NCI-H1930 (cell line): ENCODE measurements at regions not wholly inside any gene's neighbourhood (a gene's known extent, or its start where the extent isn't known, plus 50 kb on each side); places are given as distances from the start of the nearest gene placed in this dataset.

Source experiments
- DNase-seq, 2 experiments: peaks; one replicate each; lab custom pipeline; 2025; lab: John Stamatoyannopoulos, UW

- DNase-seq = no peak
Observed at GRCh38 chr20:9981829-9982228, 53.0 kb upstream of the ANKEF1 start.

- peak; percentile 52 to 54 for DNase-seq
Observed at GRCh38 chr20:9978397-9979004, 56.3 kb upstream of the ANKEF1 start.

GRCh38 chr20:9977629-9978028 lies 57.2 kb upstream of the ANKEF1 start:
- DNase-seq = no peak

DNA sequence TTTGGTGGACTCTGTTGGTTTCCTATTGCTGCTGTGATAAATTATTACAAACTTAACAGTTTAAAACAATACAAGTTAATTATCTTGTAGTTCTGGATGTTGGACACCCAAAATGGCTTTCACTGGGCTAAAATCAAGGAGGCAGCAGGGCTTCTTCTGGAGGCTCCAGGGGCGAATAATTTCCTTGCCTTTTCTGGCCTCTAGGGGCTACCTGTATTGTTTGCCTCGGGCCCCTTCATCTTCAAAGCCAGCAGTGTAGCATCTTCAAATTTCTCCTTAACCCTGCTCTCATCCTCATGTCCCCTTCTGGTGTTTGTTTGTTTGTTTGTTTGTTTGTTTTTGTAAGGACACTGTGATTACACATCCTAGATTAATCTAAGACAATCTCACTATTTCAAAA lies 60.5 kb upstream of the ANKEF1 start:
- DNase-seq = no peak

- no peak for DNase-seq
Observed at GRCh38 chr20:9971746-9972145, 63.0 kb upstream of the ANKEF1 start.

DNA sequence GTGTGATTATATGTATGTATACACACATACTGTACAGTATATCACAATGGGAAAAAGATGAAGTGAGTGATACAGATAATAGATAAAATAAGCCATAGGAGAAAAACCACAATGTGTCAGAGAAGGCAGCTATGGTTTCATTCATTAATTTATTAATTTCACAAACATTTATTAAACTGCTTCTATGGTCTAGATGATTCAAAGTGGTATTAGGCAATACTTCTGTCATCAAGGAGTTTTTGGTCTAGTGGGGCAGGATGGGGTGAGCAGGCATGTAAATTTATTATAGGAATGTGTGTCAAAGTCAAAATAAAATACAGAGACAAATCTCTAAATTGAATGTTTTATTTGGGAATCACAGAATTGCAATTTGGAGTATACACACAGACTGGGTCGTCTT lies 65.2 kb upstream of the ANKEF1 start:
- no peak for DNase-seq

GRCh38 chr20:9968015-9968414 lies 66.8 kb upstream of the ANKEF1 start:
- DNase-seq = no peak

GRCh38 chr20:9966966-9967365 lies 67.8 kb upstream of the ANKEF1 start:
- DNase-seq = no peak

DNA sequence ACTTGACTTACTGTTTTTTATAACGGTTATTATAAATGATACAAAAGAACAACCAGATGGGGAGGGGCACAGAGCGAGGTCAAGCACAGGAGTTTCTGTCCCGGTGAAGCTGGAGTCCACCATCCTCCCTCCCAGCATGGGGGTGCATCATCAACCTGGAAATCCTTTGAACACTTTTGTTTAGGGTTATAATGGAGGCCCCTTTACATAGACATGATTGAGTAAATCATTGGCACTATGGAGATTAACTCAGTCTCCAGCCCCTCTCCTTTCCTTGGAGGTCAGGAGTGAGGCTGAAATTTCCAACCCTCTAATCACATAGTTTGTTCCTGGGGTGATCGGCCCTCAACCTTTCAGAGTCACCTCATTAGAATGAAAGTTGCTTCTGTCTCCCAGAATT lies 71.8 kb upstream of the ANKEF1 start:
- DNase-seq = no peak

DNA sequence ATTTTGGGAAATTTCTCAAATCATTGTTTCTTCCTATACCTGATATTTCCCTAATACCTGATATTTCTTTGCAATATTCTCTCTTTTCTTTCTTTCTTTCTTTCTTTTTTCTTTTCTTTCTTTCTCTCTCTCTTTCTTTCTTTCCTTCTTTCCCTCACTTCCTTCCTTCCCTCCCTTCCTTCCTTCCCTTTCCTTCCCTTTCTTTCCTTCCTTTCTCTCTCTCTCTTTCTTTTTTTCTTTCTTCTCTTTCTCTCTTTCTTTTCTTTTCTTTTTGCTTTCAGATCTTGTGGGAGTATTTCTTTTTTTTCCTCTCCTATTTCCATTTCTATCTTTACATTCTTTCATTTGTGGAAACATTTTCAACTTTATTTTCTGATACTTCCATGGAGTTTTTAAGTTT lies 76.1 kb upstream of the ANKEF1 start:
- DNase-seq = no peak

DNA sequence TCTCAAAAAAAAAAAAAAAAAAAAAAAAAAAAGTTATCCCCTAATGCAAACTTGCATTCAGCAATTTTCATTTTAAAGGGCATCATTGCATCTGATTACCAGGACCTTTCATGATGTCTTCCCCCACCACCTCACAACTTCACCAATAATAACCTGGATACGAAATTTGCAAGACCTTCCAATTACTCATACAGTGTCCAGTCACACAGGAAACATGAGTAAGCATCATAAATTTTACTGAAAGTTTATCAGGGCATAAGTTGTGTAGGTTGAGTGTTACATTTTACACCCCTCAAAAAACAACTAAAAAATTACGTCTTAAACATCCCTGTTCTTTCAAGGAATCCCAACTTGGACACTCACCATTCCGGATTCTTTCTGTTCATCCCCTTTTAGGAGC lies 79.1 kb upstream of the ANKEF1 start:
- no peak for DNase-seq

- DNase-seq = no peak
Observed at GRCh38 chr20:9949563-9949962, 85.2 kb upstream of the ANKEF1 start.

- no peak for DNase-seq
Observed at GRCh38 chr20:9945408-9945807, 89.4 kb upstream of the ANKEF1 start.

DNA sequence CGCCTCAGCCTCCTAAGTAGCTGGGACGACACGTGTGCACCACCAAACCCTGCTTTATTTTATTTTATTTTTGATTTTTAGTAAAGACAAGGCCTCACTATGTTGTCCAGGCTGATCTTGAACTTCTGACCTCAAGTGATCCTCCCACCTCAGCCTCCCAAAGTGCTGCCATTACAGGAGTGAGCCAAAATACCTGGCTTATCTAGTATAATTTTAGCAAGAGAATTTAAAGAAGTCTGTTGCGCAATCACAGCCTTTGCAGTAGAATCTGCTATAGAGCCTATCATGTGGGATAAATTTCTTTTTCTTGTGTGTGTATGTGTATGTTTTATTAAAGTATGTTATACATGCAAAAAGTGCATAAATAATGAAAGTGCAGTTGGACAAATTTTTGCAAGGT lies 92.1 kb upstream of the ANKEF1 start:
- no peak for DNase-seq

GRCh38 chr20:9940329-9940728 lies 94.5 kb upstream of the ANKEF1 start:
- DNase-seq = no peak

DNA sequence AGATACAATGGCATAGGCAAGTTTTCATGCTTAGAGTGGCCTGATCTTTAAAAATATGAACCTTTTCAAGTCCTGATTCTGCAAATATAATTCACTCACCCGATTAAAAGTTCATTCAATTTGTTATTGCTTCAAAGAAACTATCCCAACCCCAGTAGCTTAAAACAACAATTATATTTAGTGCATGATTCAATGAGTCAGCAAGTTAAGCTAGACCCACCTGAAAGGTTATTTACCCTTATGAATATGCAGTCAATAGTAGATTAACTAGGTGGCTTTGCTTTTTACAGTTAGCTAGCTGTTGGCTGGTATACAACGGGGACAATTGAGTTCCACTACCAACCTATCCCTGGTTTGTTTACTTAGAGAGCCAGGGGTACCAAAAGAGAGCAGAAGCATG lies 95.6 kb upstream of the ANKEF1 start:
- DNase-seq = no peak

GRCh38 chr20:9935285-9935684 lies 96.4 kb upstream of the PAK5 start:
- no peak for DNase-seq

DNA sequence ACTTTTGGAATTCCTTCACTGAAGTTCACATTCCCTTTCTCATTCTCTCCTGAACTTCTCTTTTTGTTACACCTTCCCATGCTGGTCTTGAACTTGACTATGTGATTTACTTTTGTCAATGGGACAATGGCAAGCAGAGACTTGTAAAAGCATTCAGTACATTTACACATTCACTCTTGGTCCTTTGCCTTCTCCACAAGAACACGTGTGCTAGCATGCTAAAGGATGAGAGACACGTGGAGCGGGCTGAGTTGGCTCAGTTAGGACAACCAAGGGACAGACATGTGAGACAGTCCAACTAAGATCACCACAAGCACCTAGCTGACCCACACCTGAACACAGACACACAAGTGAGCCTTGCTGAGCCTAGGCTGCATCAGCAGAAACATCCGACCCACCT lies 91.3 kb upstream of the PAK5 start:
- no peak for DNase-seq

DNA sequence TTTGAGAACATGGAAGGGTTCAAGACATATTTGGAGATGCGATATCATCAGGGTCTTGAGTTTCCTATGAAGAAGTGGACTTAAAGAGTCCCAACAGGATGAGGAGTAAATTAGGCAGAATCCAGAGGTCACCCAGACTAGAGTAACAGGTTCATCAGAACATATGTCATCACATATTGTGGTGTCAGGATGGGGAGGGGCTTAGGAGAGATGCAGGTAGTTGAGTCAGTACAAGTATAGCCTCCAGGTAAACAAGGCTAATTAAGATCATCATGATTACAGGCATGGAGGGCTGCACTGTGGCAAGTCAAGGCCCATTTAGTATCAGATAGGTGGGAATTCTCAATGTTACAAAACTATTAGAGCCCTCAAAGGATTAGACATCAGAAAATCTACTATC lies 90.1 kb upstream of the PAK5 start:
- DNase-seq = no peak

- DNase-seq = no peak
Observed at GRCh38 chr20:9928281-9928737, 89.4 kb upstream of the PAK5 start.

DNA sequence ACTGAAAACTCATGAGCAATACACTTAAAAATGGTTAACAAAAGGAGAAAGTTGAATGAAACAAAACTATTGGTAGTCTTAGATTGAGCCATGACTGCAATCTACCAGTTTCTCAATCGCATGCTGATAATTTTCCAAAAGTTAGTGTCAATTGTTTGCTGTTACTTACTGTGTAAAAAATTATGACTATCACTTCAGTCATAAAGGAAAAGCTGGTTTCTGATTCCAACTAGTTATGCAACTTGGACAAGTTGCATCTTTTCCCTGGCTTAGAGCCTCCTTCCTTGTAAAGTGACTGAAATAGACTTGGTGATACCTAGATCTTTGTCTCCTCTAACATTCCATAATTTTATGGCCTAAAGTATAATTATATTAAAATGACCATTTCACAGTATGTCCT lies 88.3 kb upstream of the PAK5 start:
- DNase-seq = no peak

GRCh38 chr20:9926476-9926875 lies 87.6 kb upstream of the PAK5 start:
- no peak for DNase-seq

DNA sequence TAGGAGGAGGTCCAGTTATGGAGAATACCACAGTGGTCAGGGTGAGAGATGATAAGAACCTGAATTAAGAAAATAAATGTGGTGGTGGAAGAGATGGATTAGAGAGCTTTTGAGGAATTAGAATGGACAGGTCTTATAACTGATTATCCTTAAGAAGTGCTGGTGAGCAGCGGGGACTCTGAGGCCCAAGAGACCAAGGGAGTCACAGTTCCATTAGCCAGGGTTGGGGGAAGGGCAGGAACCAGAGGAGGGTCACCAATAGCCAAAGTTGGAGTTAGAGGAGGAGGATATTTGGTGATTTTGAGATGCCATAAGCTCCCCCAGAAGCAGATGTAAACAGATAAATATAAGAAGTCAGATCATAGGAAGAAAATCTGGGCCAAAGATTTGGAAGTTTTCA lies 87.1 kb upstream of the PAK5 start:
- DNase-seq = no peak

GRCh38 chr20:9923648-9924047 lies 84.8 kb upstream of the PAK5 start:
- no peak for DNase-seq

- DNase-seq = no peak
Observed at GRCh38 chr20:9920866-9921265, 82.0 kb upstream of the PAK5 start.
